ENCODE measurements at regions not wholly inside any gene's neighbourhood (a gene's known extent, or its start where the extent isn't known, plus 50 kb on each side); places are given as distances from the start of the nearest gene placed in this dataset.

GRCh38 chr2:64275174-64275466, 130.9 kb upstream of the PELI1 start:
- TF ChIP-seq REST (IDR thresholded peaks at IDR 0.05; ENCODE audit: unreplicated experiment) (no peak), CREB1 (CRISPR knock-in tag; IDR thresholded peaks at IDR 0.05; ENCODE audit: low read depth) (no peak), ETS1 (IDR thresholded peaks at IDR 0.05) (no peak), STAT1 (IDR thresholded peaks at IDR 0.05; ENCODE audit: unreplicated experiment) (no peak), ZNF114 (CRISPR knock-in tag; IDR thresholded peaks at IDR 0.05) (no peak), EZH2phosphoT487 (IDR thresholded peaks at IDR 0.05; ENCODE audit: unreplicated experiment) (no peak), CTCF (conservative IDR thresholded peaks at IDR 0.05; ENCODE audit: low read depth in 2 of 2) (no peak), ZNF331 (CRISPR knock-in tag; IDR thresholded peaks at IDR 0.05; ENCODE audit: low read depth) (no peak), JUNB (IDR thresholded peaks at IDR 0.05; ENCODE audit: unreplicated experiment) (no peak), EZH2 (IDR thresholded peaks at IDR 0.05; ENCODE audit: low read depth, unreplicated experiment) (no peak), ZNF462 (CRISPR knock-in tag; IDR thresholded peaks at IDR 0.05) (no peak), NANOG (IDR thresholded peaks at IDR 0.05; ENCODE audit: borderline replicate concordance) (no peak), POLR2AphosphoS5 (IDR thresholded peaks at IDR 0.05; ENCODE audit: low read depth) (no peak)
- no peak for DNase-seq (ENCODE audit: low spot score)
- H3K4me2 ChIP-seq, result peak overlapping the region; percentile 4; the same call in 1 of the 2 replicates

More at GRCh38 chr2:64275174-64275466, 130.9 kb upstream of the PELI1 start:
- no peaks in the 10 kb centered on the region for H3K36me3 ChIP-seq (ENCODE audit: insufficient read depth)
- H3K27me3 ChIP-seq (ENCODE audit: insufficient read depth), result no peaks in the 10 kb centered on the region
- H3K4me1 ChIP-seq (ENCODE audit: insufficient read depth), result peaks cover 42% of the 10 kb centered on the region
- H3K4me1 Mint-ChIP-seq, result peaks cover 81% of the 10 kb centered on the region
- no peak for ATAC-seq
- no peak overlapping the region for H2AFZ ChIP-seq
- H3F3A ChIP-seq (replicated peaks; ENCODE audit: low read depth), result 0 out of 2 replicates have a peak, but pooled peaks cover 6% of the 10 kb centered on the region
- peaks cover 17% of the 10 kb centered on the region for H3K36me3 Mint-ChIP-seq (ENCODE audit: low read depth)
- H3K4me3 ChIP-seq, result 0 out of 2 replicates have a peak overlapping the region, but pooled peaks have one; percentile 29
- H3K27me3 Mint-ChIP-seq (ENCODE audit: insufficient read depth, low read depth, poor library complexity), result peaks cover 22% of the 10 kb centered on the region
- no peaks in the 10 kb centered on the region for H4K20me1 ChIP-seq (replicated peaks; ENCODE audit: insufficient read depth)
- peaks cover 7% of the 10 kb centered on the region for H3K9me3 Mint-ChIP-seq
- H3K27ac Mint-ChIP-seq, result no peak overlapping the region
- H3K79me2 ChIP-seq (replicated peaks; ENCODE audit: insufficient read depth), result no peaks in the 10 kb centered on the region
- H3K9me2 ChIP-seq (ENCODE audit: insufficient read depth), result peaks cover 3% of the 10 kb centered on the region; the same call in 1 of the 2 replicates
- H3K4me3 Mint-ChIP-seq, result no peak overlapping the region; the same call in 2 of the 3 replicates
- no peak overlapping the region; the same call in 1 of the 2 replicates for H3K27ac ChIP-seq (ENCODE audit: low read depth)

Data from GM23338 (cell line).